ENCODE measurements at regions not wholly inside any gene's neighbourhood (a gene's known extent, or its start where the extent isn't known, plus 50 kb on each side); places are given as distances from the start of the nearest gene placed in this dataset.
A peak's percentile ranks its signal among the peaks of the same experiment; 100 is the strongest.

- Histone ChIP-seq H3K4me1 (peaks cover 0 to 7% (median 3%) of the 10 kb centered on the region in 4 donors), H3K27me3 (no peaks in the 10 kb centered on the region), H3K9me3 (no peaks in the 10 kb centered on the region), H3K27ac (no peak overlapping the region), H3K36me3 (no peaks in the 10 kb centered on the region), H3K4me3 (no peak overlapping the region)
- in situ Hi-C loops (cut with MboI; ENCODE audit: low pct_ligation_motif_present in 1 of 4, low pct_unique_long_range_greater_than_20kb in 1 of 4, low sequenced_read_pairs in 3 of 4): loop anchor here in 2 of 4 donors (25.0 kb wide), 2 partner anchors 317 to 342 kb away; partner anchors contain the start of gene CCNH (in 1 of the 2)
- peak; percentile 49 for DNase-seq
- intact Hi-C loops (cut with DNase I; ENCODE audit: low total_unique reads): no loop called here
- TF ChIP-seq EP300 (IDR thresholded peaks at IDR 0.05; ENCODE audit: low read depth) (no peak), CTCF (IDR thresholded peaks at IDR 0.05) (peak in 4 of 5 experiments; percentile 32 to 44 (median 36))
- WGBS, 2 donors (ENCODE audit: low coverage in 1 of 2): 24 to 34% methylated on average over 3 of the region's 3 CpGs
Measured at GRCh38 chr5:87069974-87070608, 197.6 kb upstream of the RASA1 start.

- intact Hi-C loops (cut with DNase I; ENCODE audit: low total_unique reads) (no loop called here), in situ Hi-C loops (cut with MboI; ENCODE audit: low pct_ligation_motif_present in 1 of 4, low pct_unique_long_range_greater_than_20kb in 1 of 4, low sequenced_read_pairs in 3 of 4) (loop anchor here in 2 of 4 donors (25.0 kb wide), 2 partner anchors 313 to 338 kb away; partner anchors contain the start of gene CCNH (in 1 of the 2))
- Histone ChIP-seq H3K36me3 (no peaks in the 10 kb centered on the region), H3K4me3 (no peak overlapping the region), H3K27ac (no peak overlapping the region), H3K27me3 (no peaks in the 10 kb centered on the region), H3K9me3 (no peaks in the 10 kb centered on the region), H3K4me1 (peaks cover 0 to 11% (median 3%) of the 10 kb centered on the region in 4 donors)
- TF ChIP-seq POLR2AphosphoS5 (IDR thresholded peaks at IDR 0.05) (no peak), EP300 (IDR thresholded peaks at IDR 0.05; ENCODE audit: low read depth) (no peak), POLR2A (IDR thresholded peaks at IDR 0.05) (no peak), CTCF (IDR thresholded peaks at IDR 0.05) (no peak)
- no peak for DNase-seq
- 92 to 97% methylated on average over 2 of the region's 2 CpGs for WGBS, 2 donors (ENCODE audit: low coverage in 1 of 2)
Measured at GRCh38 chr5:87074072-87074471, 193.6 kb upstream of the RASA1 start.

- TF ChIP-seq EP300 (IDR thresholded peaks at IDR 0.05; ENCODE audit: low read depth) (no peak), POLR2A (IDR thresholded peaks at IDR 0.05) (no peak), POLR2AphosphoS5 (IDR thresholded peaks at IDR 0.05) (no peak), CTCF (IDR thresholded peaks at IDR 0.05) (no peak)
- H3K36me3 ChIP-seq: no peaks in the 10 kb centered on the region
- 12 to 24% methylated on average over 2 of the region's 2 CpGs for WGBS, 2 donors (ENCODE audit: low coverage in 1 of 2)
- peak overlapping the region in 3 of 4 donors; percentile 44 to 57 (median 46) for H3K27ac ChIP-seq
- in situ Hi-C loops (cut with MboI; ENCODE audit: low pct_ligation_motif_present in 1 of 4, low pct_unique_long_range_greater_than_20kb in 1 of 4, low sequenced_read_pairs in 3 of 4) (loop anchor here in 2 of 4 donors (25.0 kb wide), 2 partner anchors 312 to 337 kb away; partner anchors contain the start of gene CCNH (in 1 of the 2)), intact Hi-C loops (cut with DNase I; ENCODE audit: low total_unique reads) (no loop called here)
- H3K4me1 ChIP-seq: peaks cover 0 to 11% (median 3%) of the 10 kb centered on the region in 4 donors
- DNase-seq: peak; percentile 40
- H3K9me3 ChIP-seq: no peaks in the 10 kb centered on the region
- H3K27me3 ChIP-seq: no peaks in the 10 kb centered on the region
- no peak overlapping the region for H3K4me3 ChIP-seq
Measured at GRCh38 chr5:87074934-87075541, 192.6 kb upstream of the RASA1 start.

- Histone ChIP-seq H3K36me3 (no peaks in the 10 kb centered on the region), H3K27me3 (no peaks in the 10 kb centered on the region), H3K4me3 (no peak overlapping the region), H3K4me1 (peaks cover 0 to 11% (median 3%) of the 10 kb centered on the region in 4 donors), H3K27ac (no peak overlapping the region), H3K9me3 (no peaks in the 10 kb centered on the region)
- intact Hi-C loops (cut with DNase I; ENCODE audit: low total_unique reads): no loop called here
- in situ Hi-C loops (cut with MboI; ENCODE audit: low pct_ligation_motif_present in 1 of 4, low pct_unique_long_range_greater_than_20kb in 1 of 4, low sequenced_read_pairs in 3 of 4): no loop called here
- DNase-seq: no peak
- 96 to 100% methylated on average over 1 to 4 of the region's 4 CpGs for WGBS, 2 donors (ENCODE audit: low coverage in 1 of 2)
- no peak for TF ChIP-seq POLR2AphosphoS5 (IDR thresholded peaks at IDR 0.05)
- TF ChIP-seq EP300 (IDR thresholded peaks at IDR 0.05; ENCODE audit: low read depth): no peak
- no peak for TF ChIP-seq CTCF (IDR thresholded peaks at IDR 0.05)
- TF ChIP-seq POLR2A (IDR thresholded peaks at IDR 0.05): no peak
Measured at GRCh38 chr5:87076411-87076810, 191.3 kb upstream of the RASA1 start.
